ENCODE measurements at regions not wholly inside any gene's neighbourhood (a gene's known extent, or its start where the extent isn't known, plus 50 kb on each side); places are given as distances from the start of the nearest gene placed in this dataset.

GRCh38 chr7:15989194-15989593 is 302.7 kb upstream of the MEOX2 start:
- FAIRE-seq = no peak

GRCh38 chr7:15985587-15986384 is 299.3 kb upstream of the MEOX2 start:
- FAIRE-seq = no peak

GRCh38 chr7:15977663-15978062 is 291.2 kb upstream of the MEOX2 start:
- no peak for FAIRE-seq

GRCh38 chr7:15972862-15973275 is 286.4 kb upstream of the MEOX2 start:
- no peak for FAIRE-seq

GRCh38 chr7:15967551-15967950 is 281.1 kb upstream of the MEOX2 start:
- FAIRE-seq = no peak

GRCh38 chr7:15967121-15967520 is 280.6 kb upstream of the MEOX2 start:
- FAIRE-seq = no peak

GRCh38 chr7:15963206-15963605 is 276.7 kb upstream of the MEOX2 start:
- no peak for FAIRE-seq

- no peak for FAIRE-seq
These were observed 268.3 kb upstream of the MEOX2 start for GRCh38 chr7:15954671-15955354.

GRCh38 chr7:15950299-15950698 is 263.8 kb upstream of the MEOX2 start:
- FAIRE-seq = no peak

- FAIRE-seq = no peak
These were observed 261.3 kb upstream of the MEOX2 start for GRCh38 chr7:15947754-15948153.

- no peak for FAIRE-seq
These were observed 251.6 kb upstream of the MEOX2 start for GRCh38 chr7:15938115-15938514.

GRCh38 chr7:15937571-15937970 is 251.1 kb upstream of the MEOX2 start:
- no peak for FAIRE-seq

- no peak for FAIRE-seq
These were observed 250.5 kb upstream of the MEOX2 start for GRCh38 chr7:15936991-15937390.

- FAIRE-seq = no peak
These were observed 245.8 kb upstream of the MEOX2 start for GRCh38 chr7:15932318-15932717.

- no peak for FAIRE-seq
These were observed 242.9 kb upstream of the MEOX2 start for GRCh38 chr7:15929411-15929810.

GRCh38 chr7:15925608-15926007 is 239.1 kb upstream of the MEOX2 start:
- no peak for FAIRE-seq

GRCh38 chr7:15924910-15925309 is 238.4 kb upstream of the MEOX2 start:
- FAIRE-seq = no peak

- FAIRE-seq = no peak
These were observed 235.5 kb upstream of the MEOX2 start for GRCh38 chr7:15922002-15922401.

GRCh38 chr7:15921576-15921975 is 235.1 kb upstream of the MEOX2 start:
- FAIRE-seq = no peak

- no peak for FAIRE-seq
These were observed 234.5 kb upstream of the MEOX2 start for GRCh38 chr7:15920953-15921352.

GRCh38 chr7:15916681-15917380 is 230.3 kb upstream of the MEOX2 start:
- no peak for FAIRE-seq

GRCh38 chr7:15915686-15916293 is 229.3 kb upstream of the MEOX2 start:
- no peak for FAIRE-seq

- no peak for FAIRE-seq
These were observed 228.1 kb upstream of the MEOX2 start for GRCh38 chr7:15914611-15915010.
